Spleen (tissue), 11 donors: ENCODE measurements at regions not wholly inside any gene's neighbourhood (a gene's known extent, or its start where the extent isn't known, plus 50 kb on each side); places are given as distances from the start of the nearest gene placed in this dataset.

ENCODE experiments used
- DNase-seq: peaks from one replicate; pipeline ENCODE4 v3.0.0-alpha.2; 2020
- H3K27ac ChIP-seq, 8 donors: fragments of 200-600 bp; sonication (generic) in 7 of 8; 1 replicate in 4 of 8; 2 replicates in 4 of 8; pipeline versions ENCODE4 v1.5.0 to v1.8.0; 2016 to 2021; ENCODE audit warnings: inconsistent platforms in 4 of 8, mild to moderate bottlenecking in 4 of 8, moderate library complexity in 1 of 8
- H3K27me3 ChIP-seq, 7 donors: fragments of 200-600 bp; sonication (generic) in 6 of 7; replicated peaks in 1 of 7; 1 replicate in 4 of 7; 2 replicates in 3 of 7; pipeline versions ENCODE4 v1.5.0 to v1.8.0; 2016 to 2021; ENCODE audit warnings: inconsistent platforms in 3 of 7, mild to moderate bottlenecking in 1 of 7
- H3K36me3 ChIP-seq, 6 donors: fragments of 200-600 bp; sonication (generic) in 5 of 6; 1 replicate in 4 of 6; 2 replicates in 2 of 6; pipeline versions ENCODE4 v1.5.0 to v1.8.0; 2016 to 2021; ENCODE audit warnings: inconsistent platforms in 2 of 6
- H3K4me1 ChIP-seq, 6 donors: fragments of 200-600 bp; sonication (generic) in 5 of 6; 1 replicate in 3 of 6; 2 replicates in 3 of 6; pipeline versions ENCODE4 v1.5.0 to v1.8.0; 2016 to 2021; ENCODE audit warnings: inconsistent platforms in 3 of 6
- H3K4me3 ChIP-seq, 8 donors: fragments of 200-600 bp; sonication (generic) in 7 of 8; 1 replicate in 4 of 8; 2 replicates in 4 of 8; pipeline versions ENCODE4 v1.5.0 to v1.8.0; 2016 to 2021; ENCODE audit warnings: inconsistent platforms in 4 of 8, mild to moderate bottlenecking in 4 of 8, moderate library complexity in 2 of 8
- H3K9me3 ChIP-seq, 8 donors: fragments of 200-600 bp; sonication (generic) in 7 of 8; 1 replicate in 4 of 8; 2 replicates in 4 of 8; pipeline versions ENCODE4 v1.5.0 to v1.8.0; 2016 to 2021; ENCODE audit warnings: inconsistent platforms in 4 of 8
- POLR2A ChIP-seq, 3 donors: fragments of 450-650 bp; IDR thresholded peaks; one replicate each; pipeline ENCODE4 v1.5.1; 2017; ENCODE audit warnings: antibody characterized with exemption in 3 of 3, mild to moderate bottlenecking in 1 of 3
- POLR2AphosphoS5 ChIP-seq, 3 donors: sonication (generic); formaldehyde crosslinking; IDR thresholded peaks; one replicate each; pipeline ENCODE4 v1.5.1; 2017; ENCODE audit warnings: antibody characterized with exemption in 3 of 3
- WGBS, 5 donors: extraction: QIAGEN DNeasy Blood & Tissue Kit in 3 of 5; methylation state at CpG; one replicate each; pipeline versions ENCODE4 v1.1.5 to v1.1.7; 2013 to 2018; 5-methylcytosine and 5-hydroxymethylcytosine counted together
- intact Hi-C: fragments of 100-400 bp; cut with DNase I; formaldehyde crosslinking; loops from one replicate; pipeline ENCODE4 v1.15.0; 2023; ENCODE audit warnings: low total_unique reads
- TF ChIP-seq, protein P1 (sequence below), 11 experiments: fragments of 200-600 bp in 7 of 11; fragments of 450-650 bp in 4 of 11; sonication (generic) in 4 of 11; IDR thresholded peaks in 8 of 11; conservative IDR thresholded peaks in 3 of 11; 1 replicate in 7 of 11; 2 replicates in 4 of 11; pipeline versions ENCODE4 v1.4.0 to v1.8.0; 2016 to 2021; ENCODE audit warnings: antibody characterized with exemption in 11 of 11, inconsistent platforms in 4 of 11, mild to moderate bottlenecking in 1 of 11
- donor health status: healthy with polysubstance abuse.
- donor health status: DM: no; HTN: no; CAD: no; lungs with moderate emphysema.
- donor health status: DM: no; HTN: no; CAD: no.
- donor health status: Bipolar disorder and iron deficiency.
- donor health status: healthy.
- donor health status: DM: no; HTN: no; CAD: no.
- donor health status: DM: yes; HTN: yes; CAD: no.

DNA sequence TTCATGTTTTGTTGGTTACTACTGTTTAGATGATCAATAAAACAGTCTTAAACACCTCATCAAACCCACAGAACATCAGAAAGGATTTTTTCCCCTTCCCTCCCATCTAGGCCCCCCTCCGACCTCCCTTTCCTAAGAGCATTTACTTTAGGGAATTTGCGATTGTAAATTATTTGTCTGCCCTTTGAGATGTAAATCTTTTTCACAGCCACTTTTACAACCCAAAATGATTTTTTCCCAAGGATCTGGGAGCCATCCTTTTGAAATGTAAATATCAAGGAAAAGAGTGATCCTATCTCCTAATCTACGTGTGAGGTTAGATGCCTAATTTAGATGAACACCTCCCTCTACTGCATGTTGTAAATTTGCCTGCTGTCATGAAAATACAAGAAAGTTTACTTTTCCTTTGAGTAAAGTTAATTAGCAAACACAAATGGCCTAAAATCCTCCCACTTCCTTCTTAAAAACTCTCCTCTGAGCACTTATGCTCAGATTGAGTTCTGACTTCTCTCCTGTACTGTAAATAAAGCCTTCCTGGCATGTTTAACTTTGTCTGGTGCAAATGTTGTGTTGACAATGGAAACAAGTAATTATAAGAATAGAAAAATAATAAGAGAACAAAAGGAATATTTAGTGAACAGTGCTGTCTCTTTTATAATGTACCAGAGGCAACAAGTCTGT is 1646.9 kb upstream of the SPRY2 start:
- no peak for DNase-seq
- Histone ChIP-seq H3K27me3 (no peaks in the 10 kb centered on the region), H3K27ac (no peak overlapping the region), H3K4me3 (no peak overlapping the region), H3K9me3 (peaks cover 0 to 15% (median 4%) of the 10 kb centered on the region in 8 donors), H3K36me3 (no peaks in the 10 kb centered on the region), H3K4me1 (no peaks in the 10 kb centered on the region)
- TF ChIP-seq POLR2A (IDR thresholded peaks at IDR 0.05): no peak
- TF ChIP-seq, protein P1, sequence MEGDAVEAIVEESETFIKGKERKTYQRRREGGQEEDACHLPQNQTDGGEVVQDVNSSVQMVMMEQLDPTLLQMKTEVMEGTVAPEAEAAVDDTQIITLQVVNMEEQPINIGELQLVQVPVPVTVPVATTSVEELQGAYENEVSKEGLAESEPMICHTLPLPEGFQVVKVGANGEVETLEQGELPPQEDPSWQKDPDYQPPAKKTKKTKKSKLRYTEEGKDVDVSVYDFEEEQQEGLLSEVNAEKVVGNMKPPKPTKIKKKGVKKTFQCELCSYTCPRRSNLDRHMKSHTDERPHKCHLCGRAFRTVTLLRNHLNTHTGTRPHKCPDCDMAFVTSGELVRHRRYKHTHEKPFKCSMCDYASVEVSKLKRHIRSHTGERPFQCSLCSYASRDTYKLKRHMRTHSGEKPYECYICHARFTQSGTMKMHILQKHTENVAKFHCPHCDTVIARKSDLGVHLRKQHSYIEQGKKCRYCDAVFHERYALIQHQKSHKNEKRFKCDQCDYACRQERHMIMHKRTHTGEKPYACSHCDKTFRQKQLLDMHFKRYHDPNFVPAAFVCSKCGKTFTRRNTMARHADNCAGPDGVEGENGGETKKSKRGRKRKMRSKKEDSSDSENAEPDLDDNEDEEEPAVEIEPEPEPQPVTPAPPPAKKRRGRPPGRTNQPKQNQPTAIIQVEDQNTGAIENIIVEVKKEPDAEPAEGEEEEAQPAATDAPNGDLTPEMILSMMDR (IDR thresholded peaks at IDR 0.05 in 8 of 11, conservative IDR thresholded peaks at IDR 0.05 in 3 of 11): no peak
- no peak for TF ChIP-seq POLR2AphosphoS5 (IDR thresholded peaks at IDR 0.05)
- 65 to 78% (median 74%) methylated on average over 3 of the region's 3 CpGs for WGBS, 5 donors
- intact Hi-C loops: no loop called here

DNA sequence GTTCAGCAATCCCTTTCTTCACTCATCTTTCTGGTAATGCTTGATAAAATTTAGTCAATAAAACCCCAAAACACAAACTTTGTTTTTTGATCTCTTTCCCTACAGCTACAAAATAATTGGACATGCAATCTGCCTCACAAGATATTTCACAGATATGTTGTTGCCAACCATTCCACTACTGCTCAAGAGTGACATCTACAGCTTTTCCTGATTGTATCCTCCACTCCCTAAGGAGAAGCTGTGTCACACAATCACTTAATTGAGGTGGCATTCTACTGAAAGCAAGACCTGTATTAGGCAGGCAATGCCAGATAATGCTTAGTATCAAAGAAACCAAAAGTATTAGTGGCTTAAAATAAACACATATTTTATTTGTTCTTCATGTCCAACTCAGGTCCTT is 1646.2 kb upstream of the SPRY2 start:
- H3K27ac ChIP-seq: no peak overlapping the region
- TF ChIP-seq POLR2AphosphoS5 (IDR thresholded peaks at IDR 0.05) (no peak), POLR2A (IDR thresholded peaks at IDR 0.05) (no peak)
- TF ChIP-seq, protein P1 (IDR thresholded peaks at IDR 0.05 in 8 of 11, conservative IDR thresholded peaks at IDR 0.05 in 3 of 11): no peak
- intact Hi-C loops: no loop called here
- no peak overlapping the region for H3K4me3 ChIP-seq
- peaks cover 0 to 15% (median 4%) of the 10 kb centered on the region in 8 donors for H3K9me3 ChIP-seq
- H3K36me3 ChIP-seq: no peaks in the 10 kb centered on the region
- no peaks in the 10 kb centered on the region for H3K4me1 ChIP-seq
- DNase-seq: no peak
- no peaks in the 10 kb centered on the region for H3K27me3 ChIP-seq

DNA sequence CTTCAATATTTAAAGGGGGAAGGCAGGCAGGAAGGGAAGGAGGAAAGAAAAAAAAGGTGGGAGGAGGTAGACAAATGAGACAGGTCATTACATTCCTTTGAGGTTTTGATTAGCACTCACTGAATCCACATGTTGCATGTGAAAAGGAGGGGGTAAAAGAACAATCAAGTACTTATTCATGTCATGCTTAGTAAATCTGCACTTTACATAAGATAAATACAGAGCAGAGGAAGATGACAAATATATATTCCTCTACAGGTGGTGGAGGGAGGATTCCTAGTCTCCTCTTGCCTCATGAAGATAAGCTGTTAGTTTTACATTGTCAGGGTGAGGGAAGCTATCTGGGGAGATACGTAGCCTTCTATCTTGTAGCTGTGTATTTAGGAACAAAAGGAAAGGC is 1645.4 kb upstream of the SPRY2 start:
- no peaks in the 10 kb centered on the region for H3K27me3 ChIP-seq
- H3K27ac ChIP-seq: no peak overlapping the region
- no peaks in the 10 kb centered on the region for H3K4me1 ChIP-seq
- no peaks in the 10 kb centered on the region for H3K36me3 ChIP-seq
- peaks cover 0 to 18% (median 4%) of the 10 kb centered on the region in 8 donors for H3K9me3 ChIP-seq
- no peak overlapping the region for H3K4me3 ChIP-seq
- no peak for DNase-seq
- intact Hi-C loops: no loop called here
- TF ChIP-seq, protein P1 (IDR thresholded peaks at IDR 0.05 in 8 of 11, conservative IDR thresholded peaks at IDR 0.05 in 3 of 11): no peak
- TF ChIP-seq POLR2AphosphoS5 (IDR thresholded peaks at IDR 0.05) (no peak), POLR2A (IDR thresholded peaks at IDR 0.05) (no peak)
- 74 to 88% (median 84%) methylated on average over 1 of the region's 1 CpG for WGBS, 5 donors

DNA sequence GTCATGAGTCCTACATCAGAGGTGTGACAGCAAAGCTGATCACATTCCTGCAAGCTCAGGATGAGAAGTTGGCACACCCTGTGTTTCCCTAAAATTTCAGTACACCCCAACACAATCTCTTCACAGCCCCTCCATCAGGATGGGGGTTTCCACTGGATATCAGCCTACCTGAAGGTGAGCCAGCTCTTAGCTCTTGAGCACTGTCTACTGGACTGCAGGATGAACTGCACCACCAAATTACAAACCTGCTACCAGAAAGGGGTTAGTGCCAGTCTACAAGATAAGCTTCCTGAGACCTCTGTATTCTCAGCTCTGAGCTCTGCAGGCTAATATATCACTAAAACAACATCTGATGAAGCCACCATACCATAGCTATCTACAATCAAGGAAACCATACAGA is 1616.2 kb upstream of the SPRY2 start:
- Histone ChIP-seq H3K36me3 (no peaks in the 10 kb centered on the region), H3K9me3 (peaks cover 0 to 37% (median 19%) of the 10 kb centered on the region in 8 donors), H3K4me3 (no peak overlapping the region), H3K27ac (no peak overlapping the region), H3K27me3 (no peaks in the 10 kb centered on the region), H3K4me1 (no peaks in the 10 kb centered on the region)
- TF ChIP-seq, protein P1 (IDR thresholded peaks at IDR 0.05 in 8 of 11, conservative IDR thresholded peaks at IDR 0.05 in 3 of 11): no peak
- no peak for TF ChIP-seq POLR2AphosphoS5 (IDR thresholded peaks at IDR 0.05)
- no peak for TF ChIP-seq POLR2A (IDR thresholded peaks at IDR 0.05)
- DNase-seq: no peak
- intact Hi-C loops: no loop called here
